NOMO-1 (cell line): ENCODE measurements at regions not wholly inside any gene's neighbourhood (a gene's known extent, or its start where the extent isn't known, plus 50 kb on each side); places are given as distances from the start of the nearest gene placed in this dataset.

Source experiments
- DNase-seq, 2 experiments: peaks; one replicate each; lab custom pipeline; 2025; ENCODE audit not compliant: unreplicated experiment in 2 of 2; lab: John Stamatoyannopoulos, UW

DNA sequence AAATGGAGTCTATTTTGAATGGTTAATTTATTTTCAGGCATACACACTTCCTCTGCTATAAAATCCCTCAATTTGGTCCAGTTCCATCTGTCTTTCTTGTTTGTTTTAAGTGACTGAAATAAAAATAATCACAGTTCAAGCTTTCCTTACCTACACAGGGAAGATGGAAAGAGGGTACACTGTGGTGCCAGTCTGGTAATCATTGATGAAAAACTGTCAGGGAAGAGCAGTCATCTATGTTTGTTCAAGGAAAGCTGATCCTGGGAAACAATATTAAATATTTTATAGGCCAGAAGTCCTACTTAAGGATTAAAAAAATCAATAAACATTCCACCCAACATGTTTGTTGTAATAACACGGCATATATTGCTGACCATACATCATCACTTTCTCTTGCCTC is 115.2 kb upstream of the KCNMB2 start:
- DNase-seq, result no peak

- DNase-seq, result no peak
Measured at GRCh38 chr3:178422406-178422805, 113.8 kb upstream of the KCNMB2 start.

DNA sequence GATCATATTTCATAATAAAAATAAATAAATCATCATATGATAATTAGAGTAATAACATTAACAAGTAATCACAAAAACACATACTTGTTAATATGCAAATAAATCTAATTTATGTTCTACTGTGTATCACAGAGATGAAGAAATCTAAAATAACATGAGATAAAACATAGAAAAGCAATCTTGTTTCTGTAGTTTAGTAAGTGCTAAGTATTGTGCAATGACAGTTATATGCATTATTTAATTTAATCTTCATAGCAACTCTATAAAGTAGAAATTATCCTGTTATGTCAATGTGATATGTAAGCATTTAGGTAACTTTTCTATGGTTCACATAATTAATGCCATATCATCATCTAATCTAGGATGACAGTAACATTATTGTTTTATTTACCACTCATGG is 108.2 kb upstream of the KCNMB2 start:
- no peak for DNase-seq

GRCh38 chr3:178434206-178434805 is 101.9 kb upstream of the KCNMB2 start:
- no peak for DNase-seq

GRCh38 chr3:178435575-178435974 is 100.7 kb upstream of the KCNMB2 start:
- no peak for DNase-seq

DNA sequence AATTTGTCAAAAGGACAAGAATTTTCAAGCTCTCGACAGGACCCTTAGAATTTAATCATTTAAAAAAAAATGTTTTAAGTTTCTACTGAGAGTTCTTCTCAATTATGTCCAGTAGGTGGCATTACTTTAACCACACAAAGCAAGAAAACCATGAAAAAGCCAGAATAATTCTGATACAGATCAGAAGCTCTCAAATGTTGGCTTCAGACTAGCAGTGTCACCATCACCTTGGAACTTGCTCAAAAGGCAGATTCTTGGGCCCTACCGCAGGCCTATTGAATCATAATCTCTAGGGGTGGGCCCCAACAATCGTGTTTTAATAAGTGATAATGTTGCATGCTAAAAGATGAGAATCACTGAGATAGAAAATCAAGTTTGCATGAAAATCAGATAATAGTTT is 99.5 kb upstream of the KCNMB2 start:
- DNase-seq, result peak; percentile 10 to 54

DNA sequence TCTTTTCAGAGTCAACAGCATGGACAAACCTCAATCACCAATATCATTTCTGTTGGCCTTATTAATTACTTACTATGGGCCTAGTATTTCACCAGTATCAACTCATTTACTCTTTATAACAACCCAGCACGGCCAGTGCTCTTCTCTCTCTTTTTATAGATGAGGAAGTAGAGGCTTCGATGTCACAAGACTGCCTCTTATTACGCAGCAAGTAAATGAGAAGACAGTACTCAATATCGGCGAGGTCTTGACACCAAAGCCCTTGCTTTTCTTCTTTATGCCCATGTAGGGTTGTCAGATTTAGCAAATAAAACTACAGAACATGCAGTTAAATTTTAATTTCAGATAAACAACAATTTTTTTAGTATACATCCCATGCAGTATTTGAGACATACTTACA is 99.0 kb upstream of the KCNMB2 start:
- peak; percentile 30 to 47 for DNase-seq

DNA sequence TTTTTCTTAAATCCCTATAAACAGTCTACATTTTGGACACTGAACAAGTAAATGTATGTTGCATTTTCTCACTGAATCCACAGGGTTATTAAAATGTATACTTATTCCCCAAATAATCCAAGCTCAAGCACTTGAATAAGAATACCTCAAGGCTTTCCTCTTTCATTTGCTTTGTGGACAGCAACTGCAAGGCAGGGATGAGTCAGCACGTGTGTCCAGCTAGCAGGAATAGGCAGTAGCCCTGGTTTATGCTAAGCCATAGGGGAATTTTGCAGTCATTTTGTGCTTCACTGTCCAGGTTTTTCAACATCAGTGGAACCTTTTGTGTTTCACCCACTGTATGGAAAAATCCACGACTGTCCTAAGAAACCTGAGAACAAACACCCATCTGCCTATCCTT is 96.7 kb upstream of the KCNMB2 start:
- DNase-seq, result no peak

GRCh38 chr3:178440043-178440442 is 96.2 kb upstream of the KCNMB2 start:
- DNase-seq, result no peak

- DNase-seq, result peak in 1 of 2 experiments; percentile 26
Measured at GRCh38 chr3:178443634-178444033, 92.6 kb upstream of the KCNMB2 start.

DNA sequence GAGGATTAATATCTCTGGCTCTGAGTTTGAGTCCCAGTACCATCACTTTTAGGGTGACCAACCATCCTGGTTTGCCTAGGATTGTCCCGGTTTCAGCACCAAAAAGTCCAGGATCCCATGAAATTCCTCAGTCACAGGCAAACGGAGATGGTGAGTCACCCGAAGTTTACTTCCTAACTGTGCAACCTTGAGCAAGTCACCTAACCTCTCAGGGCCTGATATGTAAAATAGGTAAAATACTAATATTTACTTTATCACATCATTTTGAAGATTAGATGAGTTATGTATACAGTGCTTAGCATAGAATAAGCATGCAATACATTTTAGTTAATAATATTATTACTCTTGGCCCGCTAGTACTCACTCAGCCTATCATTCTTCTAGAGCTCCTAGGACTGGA is 91.1 kb upstream of the KCNMB2 start:
- no peak for DNase-seq

- no peak for DNase-seq
Measured at GRCh38 chr3:178446059-178446458, 90.2 kb upstream of the KCNMB2 start.

- DNase-seq, result no peak
Measured at GRCh38 chr3:178450476-178450875, 85.8 kb upstream of the KCNMB2 start.

DNA sequence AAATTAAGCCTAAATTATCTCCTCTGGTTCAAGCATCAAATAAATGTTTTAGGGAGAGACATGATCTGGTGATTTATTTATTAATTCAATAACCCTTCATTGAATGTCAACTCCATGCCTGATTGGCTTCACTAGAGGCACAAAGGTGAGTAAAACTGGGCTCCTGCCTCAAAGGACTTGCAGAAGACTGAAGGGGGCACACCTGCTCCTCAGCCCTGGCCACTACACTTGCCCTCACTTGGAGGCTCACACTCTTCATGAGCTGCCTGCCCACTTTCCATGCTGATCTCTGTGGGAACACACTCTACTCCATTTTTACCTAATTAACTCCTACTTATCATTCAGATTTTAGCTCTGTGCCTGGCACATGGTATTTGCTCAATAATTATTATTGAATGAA is 84.4 kb upstream of the KCNMB2 start:
- no peak for DNase-seq

- DNase-seq, result no peak
Measured at GRCh38 chr3:178454726-178455125, 81.5 kb upstream of the KCNMB2 start.

DNA sequence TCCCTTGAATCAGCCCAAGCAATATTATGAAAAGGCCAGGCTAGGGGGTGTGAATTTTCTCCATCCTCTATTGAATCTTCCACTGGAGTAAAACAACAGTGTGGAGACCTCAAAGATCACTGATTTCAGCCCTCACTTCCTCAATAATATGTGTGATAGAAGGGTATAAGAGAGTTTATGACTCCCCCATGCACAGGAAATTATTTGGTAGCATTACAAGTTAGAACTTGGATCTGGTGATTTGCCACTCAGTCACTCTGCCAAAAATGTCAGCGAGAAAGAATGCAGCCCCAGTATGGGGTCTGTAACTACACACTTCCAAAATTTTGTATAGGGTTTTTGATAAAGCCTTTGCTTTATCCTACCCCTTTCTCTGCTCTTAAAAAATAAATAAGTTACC is 81.0 kb upstream of the KCNMB2 start:
- DNase-seq, result no peak

DNA sequence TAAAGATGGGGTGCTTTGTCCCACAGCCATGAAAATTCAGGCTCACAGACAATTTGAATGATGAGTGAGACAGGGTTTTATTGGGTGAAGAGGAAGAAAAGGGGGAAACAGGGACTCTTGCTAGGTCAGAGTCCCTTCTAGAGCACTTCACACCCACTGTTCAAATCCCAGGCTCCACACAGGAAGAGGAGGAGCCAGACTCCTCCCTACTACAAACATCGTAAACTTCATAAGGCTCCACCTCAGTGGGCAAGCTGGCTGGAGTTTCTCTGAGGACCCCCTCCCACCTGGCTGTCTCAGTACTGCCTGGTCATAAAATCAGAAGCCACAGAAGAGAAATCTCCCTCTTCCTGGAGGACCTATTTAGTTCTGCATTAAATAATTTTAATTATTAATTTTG is 80.3 kb upstream of the KCNMB2 start:
- DNase-seq, result no peak

DNA sequence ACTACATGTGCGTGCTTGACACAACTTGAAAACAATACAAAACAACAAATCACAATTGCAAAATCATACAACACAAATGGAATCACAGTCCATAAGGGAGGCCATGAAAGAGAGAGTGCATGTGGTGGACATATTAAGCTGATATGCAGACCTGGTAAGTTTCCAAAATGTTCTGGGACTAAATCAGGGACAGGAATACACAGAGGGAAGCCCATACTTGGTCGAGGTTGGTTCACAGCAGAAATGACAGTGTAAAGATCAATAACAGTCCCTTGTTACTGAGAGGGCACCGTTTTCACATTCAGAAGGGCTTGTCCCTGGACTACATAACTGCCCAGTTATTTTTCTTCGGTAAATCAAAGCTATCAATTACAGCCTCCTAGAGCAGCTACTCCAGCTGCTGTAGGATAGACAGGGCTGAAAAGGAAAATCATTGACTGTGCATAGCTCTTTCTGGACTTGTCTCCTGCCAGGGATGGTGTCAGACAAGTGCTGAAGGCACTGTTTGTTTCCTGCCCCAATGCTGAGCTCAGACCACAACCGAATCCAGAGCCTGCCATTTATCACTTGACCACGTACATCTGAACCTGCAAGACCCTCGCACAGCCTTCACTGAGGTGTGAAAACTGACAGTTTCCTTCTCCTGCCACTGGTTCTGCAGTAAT is 79.5 kb upstream of the KCNMB2 start:
- no peak for DNase-seq

DNA sequence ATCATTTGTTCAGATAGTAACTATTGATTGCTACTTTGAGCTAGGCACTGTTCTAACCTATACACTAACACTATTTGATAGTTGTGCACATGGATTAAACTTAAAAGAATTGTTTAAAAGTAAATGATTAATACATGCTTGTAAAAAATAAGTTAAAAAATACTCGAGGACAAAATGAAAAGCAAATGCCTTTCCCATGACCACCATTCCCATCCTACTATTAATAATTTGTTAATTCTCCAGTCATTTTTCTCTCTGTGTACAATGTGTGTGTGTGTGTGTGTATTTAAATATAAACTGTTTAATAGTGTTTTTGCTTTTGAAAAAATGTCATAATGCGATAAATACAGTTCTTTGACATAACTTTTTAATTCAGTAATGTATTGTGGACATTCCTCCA is 78.7 kb upstream of the KCNMB2 start:
- DNase-seq, result no peak

DNA sequence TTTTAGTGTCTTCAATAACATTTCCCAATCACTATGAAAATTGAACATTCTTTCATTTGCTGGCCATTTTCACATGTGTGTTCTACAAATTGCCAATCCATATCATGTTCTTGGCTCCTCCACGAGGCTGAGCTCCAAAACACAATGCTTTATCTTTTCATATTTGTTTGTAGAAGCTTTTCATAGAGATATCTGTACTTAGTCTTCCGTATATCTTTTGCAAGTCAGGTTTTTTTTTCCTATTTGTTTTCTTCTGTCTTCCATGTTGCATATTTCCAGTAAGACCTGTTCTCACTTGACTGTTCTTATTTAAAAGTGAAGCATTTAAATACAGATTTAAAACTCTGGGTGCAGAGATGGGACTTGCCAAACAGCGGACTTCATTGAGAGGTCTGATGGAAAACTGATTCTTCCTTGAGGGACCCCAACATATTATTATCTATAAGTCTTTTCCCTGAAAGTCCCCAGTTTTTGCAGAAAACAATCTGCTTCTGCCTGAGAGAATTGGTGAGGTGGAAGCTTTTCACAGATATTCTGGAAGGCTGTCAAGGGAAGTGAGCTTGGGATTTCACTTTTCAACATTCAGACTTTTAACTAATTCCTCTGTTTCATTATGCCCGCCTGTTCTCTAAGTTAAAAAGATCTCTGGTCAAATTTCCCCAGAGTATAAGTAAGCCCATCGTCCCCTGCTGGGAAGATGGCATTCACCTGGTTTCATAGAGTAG is 77.8 kb upstream of the KCNMB2 start:
- DNase-seq, result no peak

- DNase-seq, result no peak
Measured at GRCh38 chr3:178459038-178459410, 77.2 kb upstream of the KCNMB2 start.
